Transverse colon (tissue), 4 donors: ENCODE measurements at regions not wholly inside any gene's neighbourhood (a gene's known extent, or its start where the extent isn't known, plus 50 kb on each side); places are given as distances from the start of the nearest gene placed in this dataset.

Experiments used
- DNase-seq: peaks from one replicate; pipeline ENCODE4 v3.0.0-alpha.2; 2019
- H3K27ac ChIP-seq, 4 donors: fragments of 200-600 bp; sonication (generic); 2 replicates each; pipeline ENCODE4 v1.5.1; 2016 to 2018; ENCODE audit warnings: inconsistent platforms in 4 of 4
- H3K27me3 ChIP-seq: fragments of 200-600 bp; sonication (generic); 2 replicates; pipeline ENCODE4 v1.5.1; 2017; ENCODE audit warnings: inconsistent platforms
- H3K36me3 ChIP-seq, 4 donors: fragments of 200-600 bp; sonication (generic); 2 replicates each; pipeline ENCODE4 v1.5.1; 2017 to 2019; ENCODE audit warnings: inconsistent platforms in 4 of 4
- H3K4me1 ChIP-seq, 4 donors: fragments of 200-600 bp; sonication (generic); 2 replicates each; pipeline ENCODE4 v1.5.1; 2017 to 2020; ENCODE audit warnings: inconsistent platforms in 4 of 4
- H3K4me3 ChIP-seq, 4 donors: fragments of 200-600 bp; sonication (generic); 1 replicate in 1 of 4; 2 replicates in 3 of 4; pipeline versions ENCODE4 v1.5.1 to v1.6.1; 2017 to 2019; ENCODE audit warnings: inconsistent platforms in 4 of 4
- H3K9me3 ChIP-seq, 2 donors: fragments of 200-600 bp; sonication (generic); 2 replicates each; pipeline ENCODE4 v1.5.1; 2017 to 2019; ENCODE audit warnings: inconsistent platforms in 2 of 2
- EP300 ChIP-seq: sonication (generic); formaldehyde crosslinking; IDR thresholded peaks from one replicate; pipeline ENCODE4 v1.6.1; 2017; ENCODE audit warnings: antibody characterized with exemption, low read depth
- POLR2A ChIP-seq: fragments of 450-650 bp; IDR thresholded peaks from one replicate; pipeline ENCODE4 v1.6.1; 2016; ENCODE audit warnings: antibody characterized with exemption, mild to moderate bottlenecking, moderate library complexity
- POLR2AphosphoS5 ChIP-seq, 3 donors: sonication (generic); formaldehyde crosslinking; IDR thresholded peaks; one replicate each; pipeline ENCODE4 v1.6.1; 2016; ENCODE audit warnings: antibody characterized with exemption in 3 of 3
- WGBS, 2 donors: methylation state at CpG; one replicate each; pipeline ENCODE4 v1.1.5; 2018; ENCODE audit warnings: low coverage in 1 of 2; 5-methylcytosine and 5-hydroxymethylcytosine counted together
- in situ Hi-C, 4 donors: fragments of 200-750 bp; cut with MboI; loops; one replicate each; pipeline versions ENCODE4 v1.15.0 to v1.15.1; 2017; ENCODE audit warnings: low sequenced_read_pairs in 3 of 4, low pct_ligation_motif_present in 1 of 4, low pct_unique_long_range_greater_than_20kb in 1 of 4
- intact Hi-C: fragments of 100-400 bp; cut with DNase I; formaldehyde crosslinking; loops from one replicate; pipeline ENCODE4 v1.15.1; 2023; ENCODE audit warnings: low total_unique reads
- TF ChIP-seq, protein P1 (sequence below), 5 experiments: fragments of 200-600 bp in 3 of 5; fragments of 450-650 bp in 2 of 5; sonication (generic) in 3 of 5; IDR thresholded peaks; 1 replicate in 2 of 5; 2 replicates in 3 of 5; pipeline ENCODE4 v1.5.1; 2016 to 2017; ENCODE audit warnings: antibody characterized with exemption in 5 of 5, inconsistent platforms in 3 of 5, mild to moderate bottlenecking in 2 of 5, moderate library complexity in 1 of 5

DNA sequence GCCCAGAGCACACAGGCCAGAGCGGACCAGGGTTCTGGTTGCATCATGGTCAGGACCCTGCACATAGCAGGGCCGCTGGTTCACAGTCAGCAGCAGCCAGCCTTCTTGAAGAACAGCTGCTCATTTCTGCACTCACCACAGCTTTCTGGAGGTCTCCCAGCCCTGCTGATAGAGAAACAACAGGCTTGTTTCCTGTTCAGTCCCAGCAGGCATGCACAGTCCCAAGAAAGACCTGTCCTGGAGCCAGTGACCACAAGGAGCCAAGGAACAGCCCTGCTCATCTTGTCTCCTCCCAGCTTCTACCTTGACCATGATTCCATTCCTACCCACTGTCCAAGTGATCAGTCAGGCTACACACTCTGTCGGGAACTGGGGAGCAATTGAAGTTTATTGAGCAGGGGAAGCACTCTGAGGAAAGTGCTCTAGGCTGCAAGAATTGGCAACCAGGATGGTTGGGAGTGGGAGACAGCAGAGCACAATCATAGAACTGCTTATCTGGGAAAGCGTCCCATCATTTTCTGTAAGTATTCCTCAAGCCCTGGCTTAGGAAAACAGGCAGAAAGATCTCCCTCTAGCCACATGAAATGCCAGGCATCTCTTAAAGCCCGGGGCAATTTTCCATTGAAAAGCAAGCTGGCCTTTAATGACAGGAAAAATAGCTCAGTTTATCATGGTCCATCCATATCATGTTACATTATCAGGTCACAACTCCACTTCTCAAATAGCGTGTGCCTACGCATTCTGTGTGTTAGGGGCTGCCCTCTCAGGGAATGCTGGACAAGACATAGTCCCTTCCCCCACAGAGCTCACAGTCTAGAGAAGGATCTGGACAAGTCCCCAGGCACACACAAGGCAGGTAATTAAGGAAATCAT is 155.4 kb upstream of the FOXF1 start:
- in situ Hi-C loops: no loop called here
- no peaks in the 10 kb centered on the region for H3K36me3 ChIP-seq
- peak overlapping the region in 1 of 4 donors; percentile 28 for H3K27ac ChIP-seq
- H3K9me3 ChIP-seq: no peaks in the 10 kb centered on the region
- H3K27me3 ChIP-seq: no peaks in the 10 kb centered on the region
- TF ChIP-seq POLR2AphosphoS5 (IDR thresholded peaks at IDR 0.05) (no peak), EP300 (no peak), POLR2A (no peak)
- TF ChIP-seq, protein P1, sequence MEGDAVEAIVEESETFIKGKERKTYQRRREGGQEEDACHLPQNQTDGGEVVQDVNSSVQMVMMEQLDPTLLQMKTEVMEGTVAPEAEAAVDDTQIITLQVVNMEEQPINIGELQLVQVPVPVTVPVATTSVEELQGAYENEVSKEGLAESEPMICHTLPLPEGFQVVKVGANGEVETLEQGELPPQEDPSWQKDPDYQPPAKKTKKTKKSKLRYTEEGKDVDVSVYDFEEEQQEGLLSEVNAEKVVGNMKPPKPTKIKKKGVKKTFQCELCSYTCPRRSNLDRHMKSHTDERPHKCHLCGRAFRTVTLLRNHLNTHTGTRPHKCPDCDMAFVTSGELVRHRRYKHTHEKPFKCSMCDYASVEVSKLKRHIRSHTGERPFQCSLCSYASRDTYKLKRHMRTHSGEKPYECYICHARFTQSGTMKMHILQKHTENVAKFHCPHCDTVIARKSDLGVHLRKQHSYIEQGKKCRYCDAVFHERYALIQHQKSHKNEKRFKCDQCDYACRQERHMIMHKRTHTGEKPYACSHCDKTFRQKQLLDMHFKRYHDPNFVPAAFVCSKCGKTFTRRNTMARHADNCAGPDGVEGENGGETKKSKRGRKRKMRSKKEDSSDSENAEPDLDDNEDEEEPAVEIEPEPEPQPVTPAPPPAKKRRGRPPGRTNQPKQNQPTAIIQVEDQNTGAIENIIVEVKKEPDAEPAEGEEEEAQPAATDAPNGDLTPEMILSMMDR (IDR thresholded peaks at IDR 0.05): no peak
- no peaks in the 10 kb centered on the region for H3K4me1 ChIP-seq
- H3K4me3 ChIP-seq: no peak overlapping the region
- WGBS, 2 donors: 60 to 90% methylated on average over 2 to 7 of the region's 7 CpGs
- no peak for DNase-seq
- intact Hi-C loops: no loop called here

- no peak overlapping the region for H3K27ac ChIP-seq
- intact Hi-C loops: no loop called here
- no peaks in the 10 kb centered on the region for H3K9me3 ChIP-seq
- H3K4me3 ChIP-seq: no peak overlapping the region
- TF ChIP-seq, protein P1 (IDR thresholded peaks at IDR 0.05): no peak
- no peak for TF ChIP-seq POLR2AphosphoS5 (IDR thresholded peaks at IDR 0.05)
- TF ChIP-seq POLR2A: no peak
- no peak for TF ChIP-seq EP300
- H3K27me3 ChIP-seq: no peaks in the 10 kb centered on the region
- DNase-seq: no peak
- no peaks in the 10 kb centered on the region for H3K36me3 ChIP-seq
- in situ Hi-C loops: no loop called here
- no peaks in the 10 kb centered on the region for H3K4me1 ChIP-seq
- WGBS, 2 donors: 48 to 75% methylated on average over 2 to 5 of the region's 5 CpGs
Measured at GRCh38 chr16:86355531-86355930, 154.8 kb upstream of the FOXF1 start.

- H3K36me3 ChIP-seq: no peaks in the 10 kb centered on the region
- no peaks in the 10 kb centered on the region for H3K4me1 ChIP-seq
- no peak overlapping the region for H3K4me3 ChIP-seq
- no peak for TF ChIP-seq EP300
- 86% methylated on average over 3 of the region's 3 CpGs; no CpG with 5 or more reads in 1 of the 2 donors for WGBS, 2 donors
- in situ Hi-C loops: no loop called here
- no peak for DNase-seq
- H3K9me3 ChIP-seq: no peaks in the 10 kb centered on the region
- intact Hi-C loops: no loop called here
- H3K27me3 ChIP-seq: no peaks in the 10 kb centered on the region
- peak overlapping the region in 3 of 4 donors; percentile 22 to 66 (median 33) for H3K27ac ChIP-seq
Measured at GRCh38 chr16:86355951-86356350, 154.4 kb upstream of the FOXF1 start.

GRCh38 chr16:86356804-86357203 is 153.5 kb upstream of the FOXF1 start:
- H3K27me3 ChIP-seq: no peaks in the 10 kb centered on the region
- TF ChIP-seq POLR2A: no peak
- TF ChIP-seq POLR2AphosphoS5 (IDR thresholded peaks at IDR 0.05): peak in 2 of 3 donors; percentile 24 to 63
- no peaks in the 10 kb centered on the region for H3K9me3 ChIP-seq
- in situ Hi-C loops: no loop called here
- H3K36me3 ChIP-seq: no peaks in the 10 kb centered on the region
- H3K4me3 ChIP-seq: no peak overlapping the region
- DNase-seq: no peak
- intact Hi-C loops: no loop called here
- H3K27ac ChIP-seq: peak overlapping the region in 3 of 4 donors; percentile 22 to 66 (median 33)
- H3K4me1 ChIP-seq: no peaks in the 10 kb centered on the region
- 66 to 74% methylated on average over 6 to 7 of the region's 7 CpGs for WGBS, 2 donors

DNA sequence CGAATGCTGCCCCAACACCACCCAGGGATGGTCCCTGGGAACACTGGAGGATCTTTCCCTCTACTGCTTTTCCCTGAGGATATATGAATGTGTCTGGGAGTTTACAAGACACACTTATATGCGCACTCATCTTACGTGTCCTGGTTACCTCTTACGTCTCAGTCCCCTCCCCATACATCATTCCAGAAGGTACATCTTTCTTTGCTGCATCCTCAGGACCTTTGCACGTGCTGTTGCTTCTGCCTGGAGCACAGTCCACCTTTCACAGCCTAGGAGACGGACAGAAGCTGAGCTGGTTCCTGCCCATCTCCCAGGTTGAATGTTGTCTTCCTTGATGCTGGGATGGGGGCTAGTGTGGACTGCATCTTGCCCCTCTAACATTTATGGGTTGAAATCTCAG is 153.0 kb upstream of the FOXF1 start:
- Histone ChIP-seq H3K27ac (peak overlapping the region in 3 of 4 donors; percentile 22 to 66 (median 33)), H3K9me3 (no peaks in the 10 kb centered on the region), H3K27me3 (no peaks in the 10 kb centered on the region), H3K36me3 (no peaks in the 10 kb centered on the region), H3K4me1 (no peaks in the 10 kb centered on the region), H3K4me3 (no peak overlapping the region)
- in situ Hi-C loops (no loop called here), intact Hi-C loops (no loop called here)
- DNase-seq: no peak
- TF ChIP-seq POLR2A: no peak
- TF ChIP-seq POLR2AphosphoS5 (IDR thresholded peaks at IDR 0.05): no peak
- no peak for TF ChIP-seq EP300
- TF ChIP-seq, protein P1 (IDR thresholded peaks at IDR 0.05): no peak
- 87 to 91% methylated on average over 5 to 6 of the region's 6 CpGs for WGBS, 2 donors
